GM19238 (cell line): ENCODE measurements at regions not wholly inside any gene's neighbourhood (a gene's known extent, or its start where the extent isn't known, plus 50 kb on each side); places are given as distances from the start of the nearest gene placed in this dataset.
"Not testable (repeated sequence)": the region's sequence is repeated elsewhere in the genome, so short reads cannot be mapped to it uniquely, and the experiment has no call there.

Experiments
- DNase-seq: peaks from one replicate; pipeline ENCODE4 v3.0.0; 2011; ENCODE audit warnings: low spot score; ENCODE audit not compliant: insufficient read length

- DNase-seq, result not testable (repeated sequence)
Measured at GRCh38 chr6:57860481-57861315, 543.3 kb downstream of the PRIM2 start.

- not testable (repeated sequence) for DNase-seq
Measured at GRCh38 chr6:57870083-57870482, 552.7 kb downstream of the PRIM2 start.

GRCh38 chr6:57873424-57873823, 556.0 kb downstream of the PRIM2 start:
- not testable (repeated sequence) for DNase-seq

GRCh38 chr6:57876659-57877058, 559.2 kb downstream of the PRIM2 start:
- not testable (repeated sequence) for DNase-seq

GRCh38 chr6:57877729-57878128, 560.3 kb downstream of the PRIM2 start:
- DNase-seq, result not testable (repeated sequence)

- not testable (repeated sequence) for DNase-seq
Measured at GRCh38 chr6:57878792-57879191, 561.4 kb downstream of the PRIM2 start.

GRCh38 chr6:57898850-57899249, 581.4 kb downstream of the PRIM2 start:
- DNase-seq, result not testable (repeated sequence)

GRCh38 chr6:57900687-57901399, 583.4 kb downstream of the PRIM2 start:
- DNase-seq, result not testable (repeated sequence)

GRCh38 chr6:57901445-57901844, 584.0 kb downstream of the PRIM2 start:
- DNase-seq, result not testable (repeated sequence)

- not testable (repeated sequence) for DNase-seq
Measured at GRCh38 chr6:57904356-57904755, 586.9 kb downstream of the PRIM2 start.

- not testable (repeated sequence) for DNase-seq
Measured at GRCh38 chr6:57915300-57915699, 597.9 kb downstream of the PRIM2 start.

GRCh38 chr6:57942966-57943365, 625.5 kb downstream of the PRIM2 start:
- not testable (repeated sequence) for DNase-seq

GRCh38 chr6:57946084-57946768, 628.8 kb downstream of the PRIM2 start:
- not testable (repeated sequence) for DNase-seq

GRCh38 chr6:57946769-57947091, 629.3 kb downstream of the PRIM2 start:
- not testable (repeated sequence) for DNase-seq

- DNase-seq, result not testable (repeated sequence)
Measured at GRCh38 chr6:57948481-57948880, 631.1 kb downstream of the PRIM2 start.

GRCh38 chr6:57950430-57950829, 633.0 kb downstream of the PRIM2 start:
- not testable (repeated sequence) for DNase-seq

- not testable (repeated sequence) for DNase-seq
Measured at GRCh38 chr6:57966757-57967156, 649.3 kb downstream of the PRIM2 start.

GRCh38 chr6:57971956-57972355, 654.5 kb downstream of the PRIM2 start:
- not testable (repeated sequence) for DNase-seq

GRCh38 chr6:57974653-57975052, 657.2 kb downstream of the PRIM2 start:
- no peak for DNase-seq

GRCh38 chr6:57975127-57975526, 657.7 kb downstream of the PRIM2 start:
- DNase-seq, result not testable (repeated sequence)

GRCh38 chr6:57976371-57976770, 658.9 kb downstream of the PRIM2 start:
- not testable (repeated sequence) for DNase-seq

- not testable (repeated sequence) for DNase-seq
Measured at GRCh38 chr6:57983603-57984002, 666.2 kb downstream of the PRIM2 start.
